GM20431 (cell line): ENCODE measurements at regions not wholly inside any gene's neighbourhood (a gene's known extent, or its start where the extent isn't known, plus 50 kb on each side); places are given as distances from the start of the nearest gene placed in this dataset.

ENCODE experiments used
- in situ Hi-C: fragments of 300-500 bp; cut with MseI, MboI; formaldehyde crosslinking; loops from one replicate; pipeline ENCODE4 v1.15.0; 2020; ENCODE audit warnings: low sequenced_read_pairs; ENCODE audit not compliant: unreplicated experiment

- in situ Hi-C loops, result no loop called here
Observed at GRCh38 chr2:12795851-12796250, 79.1 kb downstream of the TRIB2 start.

- in situ Hi-C loops, result no loop called here
Observed at GRCh38 chr2:12796657-12797056, 79.9 kb downstream of the TRIB2 start.

- in situ Hi-C loops, result no loop called here
Observed at GRCh38 chr2:12797815-12798214, 81.1 kb downstream of the TRIB2 start.

GRCh38 chr2:12803607-12804006 is 86.9 kb downstream of the TRIB2 start:
- in situ Hi-C loops, result no loop called here

GRCh38 chr2:12804091-12804856 is 87.5 kb downstream of the TRIB2 start:
- in situ Hi-C loops, result no loop called here

GRCh38 chr2:12805033-12805432 is 88.3 kb downstream of the TRIB2 start:
- in situ Hi-C loops, result no loop called here

GRCh38 chr2:12806549-12807242 is 90.0 kb downstream of the TRIB2 start:
- in situ Hi-C loops, result no loop called here

- in situ Hi-C loops, result no loop called here
Observed at GRCh38 chr2:12807907-12808810, 91.4 kb downstream of the TRIB2 start.

GRCh38 chr2:12809526-12809925 is 92.8 kb downstream of the TRIB2 start:
- in situ Hi-C loops, result no loop called here

GRCh38 chr2:12811916-12812315 is 95.2 kb downstream of the TRIB2 start:
- in situ Hi-C loops, result no loop called here

GRCh38 chr2:12813166-12813565 is 96.4 kb downstream of the TRIB2 start:
- in situ Hi-C loops, result no loop called here

GRCh38 chr2:12816379-12817306 is 99.9 kb downstream of the TRIB2 start:
- in situ Hi-C loops, result no loop called here

- in situ Hi-C loops, result no loop called here
Observed at GRCh38 chr2:12817870-12818269, 101.1 kb downstream of the TRIB2 start.

- in situ Hi-C loops, result no loop called here
Observed at GRCh38 chr2:12818416-12819102, 101.8 kb downstream of the TRIB2 start.

- in situ Hi-C loops, result no loop called here
Observed at GRCh38 chr2:12819103-12819475, 102.4 kb downstream of the TRIB2 start.

- in situ Hi-C loops, result no loop called here
Observed at GRCh38 chr2:12819721-12820120, 103.0 kb downstream of the TRIB2 start.

GRCh38 chr2:12821656-12822055 is 104.9 kb downstream of the TRIB2 start:
- in situ Hi-C loops, result no loop called here

GRCh38 chr2:12824351-12824777 is 107.6 kb downstream of the TRIB2 start:
- in situ Hi-C loops, result no loop called here

- in situ Hi-C loops, result no loop called here
Observed at GRCh38 chr2:12824778-12825379, 108.1 kb downstream of the TRIB2 start.
